Loucy (cell line): ENCODE measurements at regions not wholly inside any gene's neighbourhood (a gene's known extent, or its start where the extent isn't known, plus 50 kb on each side); places are given as distances from the start of the nearest gene placed in this dataset.

Experiments
- EZH2phosphoT487 ChIP-seq: fragments of 200-600 bp; IDR thresholded peaks from 2 replicates; pipeline ENCODE4 v1.6.1; 2018; ENCODE audit warnings: antibody characterized with exemption, mild to moderate bottlenecking, moderate library complexity, borderline replicate concordance
- TF ChIP-seq, protein P1 (sequence below): fragments of 200-600 bp; sonication (generic); conservative IDR thresholded peaks from 2 replicates; pipeline ENCODE4 v1.5.1; 2014; ENCODE audit warnings: mild to moderate bottlenecking, antibody characterized with exemption, low read length

DNA sequence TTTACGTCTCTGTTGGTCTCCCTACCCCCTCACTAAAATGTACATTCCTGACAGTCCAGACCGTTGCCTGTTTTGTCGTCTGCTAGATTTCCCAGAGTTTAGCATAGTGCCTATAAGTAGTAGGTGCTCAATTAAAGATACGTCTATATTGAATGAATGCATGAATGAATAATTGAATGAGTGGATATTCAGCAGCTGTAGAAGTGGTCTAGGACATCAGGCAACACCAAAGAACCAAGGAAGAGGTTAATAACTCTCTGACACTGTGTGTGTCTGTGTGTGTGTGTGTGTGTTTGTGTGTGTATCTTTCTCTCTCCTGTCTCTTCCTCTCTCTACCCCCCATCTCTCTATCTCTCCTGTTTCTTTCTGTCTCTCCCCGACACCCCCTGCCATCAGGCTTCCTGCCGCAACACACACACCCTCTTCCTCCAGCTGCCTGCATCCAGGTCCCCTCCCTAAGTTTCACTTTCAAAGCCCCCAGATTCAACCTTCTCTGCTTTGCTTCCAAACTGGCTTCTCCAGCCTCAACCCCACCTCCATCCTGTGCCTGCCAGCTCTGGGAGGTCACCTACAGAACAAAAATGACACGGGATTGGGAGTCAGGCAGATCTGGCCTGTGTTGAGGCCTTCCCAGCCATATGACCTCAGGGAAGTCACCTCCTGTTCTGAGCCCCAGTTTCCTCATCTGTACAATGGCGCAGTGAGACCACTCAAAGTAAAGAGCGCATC is 119.9 kb upstream of the NCOR2 start:
- TF ChIP-seq, protein P1, sequence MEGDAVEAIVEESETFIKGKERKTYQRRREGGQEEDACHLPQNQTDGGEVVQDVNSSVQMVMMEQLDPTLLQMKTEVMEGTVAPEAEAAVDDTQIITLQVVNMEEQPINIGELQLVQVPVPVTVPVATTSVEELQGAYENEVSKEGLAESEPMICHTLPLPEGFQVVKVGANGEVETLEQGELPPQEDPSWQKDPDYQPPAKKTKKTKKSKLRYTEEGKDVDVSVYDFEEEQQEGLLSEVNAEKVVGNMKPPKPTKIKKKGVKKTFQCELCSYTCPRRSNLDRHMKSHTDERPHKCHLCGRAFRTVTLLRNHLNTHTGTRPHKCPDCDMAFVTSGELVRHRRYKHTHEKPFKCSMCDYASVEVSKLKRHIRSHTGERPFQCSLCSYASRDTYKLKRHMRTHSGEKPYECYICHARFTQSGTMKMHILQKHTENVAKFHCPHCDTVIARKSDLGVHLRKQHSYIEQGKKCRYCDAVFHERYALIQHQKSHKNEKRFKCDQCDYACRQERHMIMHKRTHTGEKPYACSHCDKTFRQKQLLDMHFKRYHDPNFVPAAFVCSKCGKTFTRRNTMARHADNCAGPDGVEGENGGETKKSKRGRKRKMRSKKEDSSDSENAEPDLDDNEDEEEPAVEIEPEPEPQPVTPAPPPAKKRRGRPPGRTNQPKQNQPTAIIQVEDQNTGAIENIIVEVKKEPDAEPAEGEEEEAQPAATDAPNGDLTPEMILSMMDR, result no peak
- TF ChIP-seq EZH2phosphoT487, result no peak
